SIG-M5 treated with dmso at 0.1 percent for 504 hours (cell line): ENCODE measurements at regions not wholly inside any gene's neighbourhood (a gene's known extent, or its start where the extent isn't known, plus 50 kb on each side); places are given as distances from the start of the nearest gene placed in this dataset.

Source experiments
- DNase-seq: peaks from one replicate; lab custom pipeline; 2025; ENCODE audit not compliant: unreplicated experiment; lab: John Stamatoyannopoulos, UW

- no peak for DNase-seq
Observed at GRCh38 chr6:113383701-113384100, 473.4 kb upstream of the MARCKS start.

GRCh38 chr6:113385020-113385431 lies 472.1 kb upstream of the MARCKS start:
- no peak for DNase-seq

GRCh38 chr6:113388996-113389395 lies 468.1 kb upstream of the MARCKS start:
- DNase-seq, result no peak

- no peak for DNase-seq
Observed at GRCh38 chr6:113392551-113393055, 464.5 kb upstream of the MARCKS start.

- no peak for DNase-seq
Observed at GRCh38 chr6:113394216-113394615, 462.9 kb upstream of the MARCKS start.

GRCh38 chr6:113394729-113395128 lies 462.4 kb upstream of the MARCKS start:
- DNase-seq, result no peak

GRCh38 chr6:113396730-113397129 lies 460.4 kb upstream of the MARCKS start:
- no peak for DNase-seq

- no peak for DNase-seq
Observed at GRCh38 chr6:113397236-113397635, 459.9 kb upstream of the MARCKS start.

GRCh38 chr6:113401231-113401630 lies 455.9 kb upstream of the MARCKS start:
- no peak for DNase-seq

GRCh38 chr6:113402544-113402943 lies 454.6 kb upstream of the MARCKS start:
- DNase-seq, result no peak

GRCh38 chr6:113403966-113404595 lies 453.1 kb upstream of the MARCKS start:
- DNase-seq, result no peak

GRCh38 chr6:113405326-113406047 lies 451.7 kb upstream of the MARCKS start:
- DNase-seq, result no peak

- no peak for DNase-seq
Observed at GRCh38 chr6:113406048-113406695, 451.0 kb upstream of the MARCKS start.

- peak; percentile 61 for DNase-seq
Observed at GRCh38 chr6:113411011-113411410, 446.1 kb upstream of the MARCKS start.

GRCh38 chr6:113412589-113413357 lies 444.4 kb upstream of the MARCKS start:
- no peak for DNase-seq

- DNase-seq, result no peak
Observed at GRCh38 chr6:113414511-113414910, 442.6 kb upstream of the MARCKS start.

- DNase-seq, result no peak
Observed at GRCh38 chr6:113416170-113416569, 441.0 kb upstream of the MARCKS start.

GRCh38 chr6:113420290-113420689 lies 436.9 kb upstream of the MARCKS start:
- DNase-seq, result no peak

- DNase-seq, result no peak
Observed at GRCh38 chr6:113421997-113422396, 435.1 kb upstream of the MARCKS start.

- no peak for DNase-seq
Observed at GRCh38 chr6:113423956-113424355, 433.2 kb upstream of the MARCKS start.

GRCh38 chr6:113425977-113426660 lies 431.0 kb upstream of the MARCKS start:
- no peak for DNase-seq
